LNCaP clone FGC (cell line): ENCODE measurements at regions not wholly inside any gene's neighbourhood (a gene's known extent, or its start where the extent isn't known, plus 50 kb on each side); places are given as distances from the start of the nearest gene placed in this dataset.

Experiments
- DNase-seq: peaks from one replicate; pipeline ENCODE4 v3.0.0-alpha.2; 2011; ENCODE audit warnings: low read depth
- H3K4me3 ChIP-seq: 2 replicates; pipeline ENCODE4 v1.5.1; 2011; ENCODE audit warnings: mild to moderate bottlenecking, low read depth, low read length, control low read depth
- TF ChIP-seq, protein P1 (sequence below): IDR thresholded peaks from 2 replicates; pipeline ENCODE4 v1.5.1; 2012; ENCODE audit warnings: mild to moderate bottlenecking; ENCODE audit not compliant: control insufficient read depth, insufficient read depth; ENCODE audit errors: extremely low read depth

DNA sequence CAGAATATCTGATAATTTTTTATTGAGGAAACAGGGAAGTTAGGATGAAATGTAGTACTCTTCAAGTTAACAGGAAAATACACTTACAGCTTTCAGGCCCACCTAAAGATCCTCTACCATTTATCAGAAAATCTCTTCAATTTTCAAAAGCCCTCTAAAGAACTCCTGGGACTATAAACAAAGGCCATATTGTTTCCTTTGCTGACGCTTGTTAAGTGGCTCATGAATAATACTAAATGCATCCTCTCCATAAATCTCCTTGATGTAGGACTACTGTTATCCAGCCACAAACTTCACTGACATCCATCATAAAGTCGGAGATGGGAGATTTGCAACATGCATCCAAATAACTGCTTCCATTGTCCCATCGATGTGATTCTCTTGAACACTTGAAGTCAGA, 326.5 kb downstream of the ZIC1 start:
- no peak for DNase-seq
- TF ChIP-seq, protein P1, sequence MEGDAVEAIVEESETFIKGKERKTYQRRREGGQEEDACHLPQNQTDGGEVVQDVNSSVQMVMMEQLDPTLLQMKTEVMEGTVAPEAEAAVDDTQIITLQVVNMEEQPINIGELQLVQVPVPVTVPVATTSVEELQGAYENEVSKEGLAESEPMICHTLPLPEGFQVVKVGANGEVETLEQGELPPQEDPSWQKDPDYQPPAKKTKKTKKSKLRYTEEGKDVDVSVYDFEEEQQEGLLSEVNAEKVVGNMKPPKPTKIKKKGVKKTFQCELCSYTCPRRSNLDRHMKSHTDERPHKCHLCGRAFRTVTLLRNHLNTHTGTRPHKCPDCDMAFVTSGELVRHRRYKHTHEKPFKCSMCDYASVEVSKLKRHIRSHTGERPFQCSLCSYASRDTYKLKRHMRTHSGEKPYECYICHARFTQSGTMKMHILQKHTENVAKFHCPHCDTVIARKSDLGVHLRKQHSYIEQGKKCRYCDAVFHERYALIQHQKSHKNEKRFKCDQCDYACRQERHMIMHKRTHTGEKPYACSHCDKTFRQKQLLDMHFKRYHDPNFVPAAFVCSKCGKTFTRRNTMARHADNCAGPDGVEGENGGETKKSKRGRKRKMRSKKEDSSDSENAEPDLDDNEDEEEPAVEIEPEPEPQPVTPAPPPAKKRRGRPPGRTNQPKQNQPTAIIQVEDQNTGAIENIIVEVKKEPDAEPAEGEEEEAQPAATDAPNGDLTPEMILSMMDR = no peak
- no peak overlapping the region for H3K4me3 ChIP-seq

DNA sequence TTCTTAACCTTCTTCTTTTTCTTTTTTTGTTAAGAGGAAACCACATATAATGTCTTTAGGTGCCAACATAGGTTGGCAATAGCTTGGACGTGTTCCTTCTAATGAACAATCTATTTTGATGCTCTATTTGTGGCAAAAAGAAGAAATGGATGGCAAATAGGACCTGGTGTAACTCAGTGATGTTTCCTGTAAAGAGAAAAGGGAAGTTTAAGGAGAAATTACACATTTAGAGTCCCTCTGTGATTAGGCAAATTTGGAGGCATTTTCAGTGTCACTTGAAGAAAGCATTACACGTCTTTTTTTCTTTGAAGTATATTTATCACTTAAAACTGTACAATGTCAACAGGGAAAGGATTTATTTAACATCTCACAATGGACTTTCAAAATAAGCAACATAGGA, 327.1 kb downstream of the ZIC1 start:
- TF ChIP-seq, protein P1 = no peak

DNA sequence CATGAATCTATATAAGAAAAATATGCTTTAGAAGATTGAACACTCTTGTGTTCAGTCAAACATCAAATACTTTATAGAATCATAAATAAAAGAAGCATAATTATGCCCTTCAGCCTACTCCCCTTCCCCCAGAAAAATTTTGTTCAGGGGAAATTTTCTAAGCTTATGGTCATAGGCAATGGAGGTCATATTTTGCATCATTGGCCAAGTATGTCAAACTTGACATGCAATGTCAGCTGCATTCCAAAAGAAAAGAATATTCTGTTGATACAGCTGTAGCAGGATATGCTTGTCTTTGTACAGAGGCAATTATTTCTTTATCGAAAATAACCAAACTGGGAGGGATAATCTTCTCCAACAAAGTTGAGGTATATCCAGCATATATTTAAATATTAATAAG, 328.2 kb downstream of the ZIC1 start:
- no peak overlapping the region for H3K4me3 ChIP-seq
- DNase-seq = no peak
- TF ChIP-seq, protein P1 = no peak

More for the DNA sequence above, 327.1 kb downstream of the ZIC1 start:
- no peak overlapping the region for H3K4me3 ChIP-seq
- DNase-seq = no peak

DNA sequence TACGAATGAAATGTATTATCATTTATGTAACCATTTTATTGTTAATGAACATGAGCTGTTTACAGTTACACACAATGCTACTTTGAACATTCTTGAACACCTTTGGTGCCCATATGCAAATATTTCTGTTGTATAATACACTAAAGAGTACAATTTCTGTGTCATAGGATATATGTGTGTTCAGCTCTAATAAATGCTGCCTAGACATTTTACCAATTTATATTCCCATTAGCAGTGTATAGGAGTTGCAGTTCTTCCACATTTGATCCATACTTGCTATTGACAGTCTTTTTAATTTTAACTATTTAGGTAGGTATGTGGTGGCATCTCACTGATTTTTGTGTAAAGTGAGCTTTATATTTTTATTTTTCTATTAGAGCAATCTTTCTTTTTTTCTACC, 331.8 kb downstream of the ZIC1 start:
- no peak overlapping the region for H3K4me3 ChIP-seq
- DNase-seq = no peak
- TF ChIP-seq, protein P1 = no peak

DNA sequence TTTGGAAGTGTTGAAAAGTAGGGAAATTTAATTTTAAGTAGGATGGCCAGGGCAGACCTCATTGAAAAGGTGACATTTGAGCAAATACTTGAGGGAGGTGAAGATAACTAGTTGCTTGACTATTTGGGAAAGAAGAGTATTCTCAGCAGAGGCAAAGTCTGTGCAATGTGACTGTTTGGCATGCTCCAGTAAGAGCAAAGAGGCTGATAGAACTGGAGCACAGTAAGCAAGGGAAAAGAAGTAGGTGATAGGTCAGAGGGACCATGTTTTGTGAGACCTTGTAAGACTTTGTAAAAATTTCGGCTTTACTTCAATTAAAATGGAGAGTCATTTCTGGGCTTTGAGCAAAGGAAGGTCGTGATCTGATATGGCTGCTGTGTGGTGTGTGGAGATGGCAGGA, 335.8 kb downstream of the ZIC1 start:
- TF ChIP-seq, protein P1 = no peak
- DNase-seq = no peak
- H3K4me3 ChIP-seq = no peak overlapping the region

DNA sequence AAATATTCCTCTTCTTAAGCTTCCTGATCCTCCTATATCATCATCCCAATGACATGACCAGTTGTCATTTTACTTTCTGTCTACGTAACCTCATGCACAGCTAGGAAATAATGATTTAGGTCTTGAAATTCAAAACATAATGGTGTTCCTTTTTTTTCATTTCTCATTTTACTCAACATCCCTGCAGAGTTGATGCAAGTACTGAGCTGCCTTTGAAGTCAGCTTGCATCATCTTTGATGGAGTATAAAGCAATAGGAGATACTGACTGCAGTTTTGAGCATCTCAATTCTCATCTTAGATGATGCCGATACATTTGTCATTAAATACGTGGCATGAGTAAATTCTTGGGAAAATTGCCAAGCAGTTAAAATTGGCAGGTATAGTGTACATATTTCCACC, 346.1 kb downstream of the ZIC1 start:
- H3K4me3 ChIP-seq = no peak overlapping the region
- DNase-seq = no peak
- TF ChIP-seq, protein P1 = no peak

DNA sequence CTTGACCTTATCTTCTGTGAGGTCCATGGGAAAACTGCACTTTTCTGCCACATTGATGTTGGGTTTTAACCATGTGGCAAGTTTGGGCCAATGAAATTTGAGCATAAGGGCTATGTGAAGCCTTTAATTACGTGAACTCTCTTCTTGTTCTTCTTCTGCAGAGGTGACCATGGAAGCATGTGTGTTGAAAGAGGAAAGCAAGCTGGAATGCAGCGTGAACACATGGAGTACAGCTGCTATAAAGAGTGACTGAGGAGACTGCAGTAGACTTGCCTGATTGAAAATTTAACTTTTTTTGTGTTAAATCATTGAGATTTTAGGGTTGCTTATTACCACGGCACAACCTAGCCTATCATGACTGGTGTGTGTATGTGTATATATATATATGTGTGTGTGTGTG, 347.3 kb downstream of the ZIC1 start:
- no peak for DNase-seq
- TF ChIP-seq, protein P1 = no peak
- no peak overlapping the region for H3K4me3 ChIP-seq
